NCI-H1092 (cell line): ENCODE measurements at regions not wholly inside any gene's neighbourhood (a gene's known extent, or its start where the extent isn't known, plus 50 kb on each side); places are given as distances from the start of the nearest gene placed in this dataset.

Experiments used
- DNase-seq: peaks from one replicate; lab custom pipeline; 2025; lab: John Stamatoyannopoulos, UW

GRCh38 chrX:6313356-6313755, 84.7 kb upstream of the NLGN4X start:
- DNase-seq, result no peak

- no peak for DNase-seq
Observed at GRCh38 chrX:6311540-6311939, 82.9 kb upstream of the NLGN4X start.

- DNase-seq, result no peak
Observed at GRCh38 chrX:6307156-6307555, 78.5 kb upstream of the NLGN4X start.

- no peak for DNase-seq
Observed at GRCh38 chrX:6299724-6300123, 71.1 kb upstream of the NLGN4X start.

- no peak for DNase-seq
Observed at GRCh38 chrX:6293716-6294115, 65.0 kb upstream of the NLGN4X start.

- no peak for DNase-seq
Observed at GRCh38 chrX:6292599-6292998, 63.9 kb upstream of the NLGN4X start.

- no peak for DNase-seq
Observed at GRCh38 chrX:6291444-6291843, 62.8 kb upstream of the NLGN4X start.

DNA sequence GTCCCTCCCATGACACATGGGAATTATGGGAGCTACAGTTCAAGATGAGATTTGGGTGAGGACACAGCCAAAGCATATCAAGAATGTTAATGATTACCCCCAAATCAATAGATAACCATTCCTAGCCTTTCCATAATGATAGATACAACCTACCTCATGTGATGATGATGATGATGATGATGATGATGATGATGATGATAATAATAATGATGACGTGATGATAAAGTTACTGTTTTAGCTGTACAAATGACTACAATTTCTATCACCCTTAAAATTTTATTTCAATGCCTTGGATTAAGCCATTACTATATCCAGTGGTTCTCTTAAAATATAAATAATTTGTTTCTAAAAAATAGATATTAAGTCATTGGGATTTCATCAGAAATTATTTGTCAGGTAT, 55.2 kb upstream of the NLGN4X start:
- no peak for DNase-seq

DNA sequence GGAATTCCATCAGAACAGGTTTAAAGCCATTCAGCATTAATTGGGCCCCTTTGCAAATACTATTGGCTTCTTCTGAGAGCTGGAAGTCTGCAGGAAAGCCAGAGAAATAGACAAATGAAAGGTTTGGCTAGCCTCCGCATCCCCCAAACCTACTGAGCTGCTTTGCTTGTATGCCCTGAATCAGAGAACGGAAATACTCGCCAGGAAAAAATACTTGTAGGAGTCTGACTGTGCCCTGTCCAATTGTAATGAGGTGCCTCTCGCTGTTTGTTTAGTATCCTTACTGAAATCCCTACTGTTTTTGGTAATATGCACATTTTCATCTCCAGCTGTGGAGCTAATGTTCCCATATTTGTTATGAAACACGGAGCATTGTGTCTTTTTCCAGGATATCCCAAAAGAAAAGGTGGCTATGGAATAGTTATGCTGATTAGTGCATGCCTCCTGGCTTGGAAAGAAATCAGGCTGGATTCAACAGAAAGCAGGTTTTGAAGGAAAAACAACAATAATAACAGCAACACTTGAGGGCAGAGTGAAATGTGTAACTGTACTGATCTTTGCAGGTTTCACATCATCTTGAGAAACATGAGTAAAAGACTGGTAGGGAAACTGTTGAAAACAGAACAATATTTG, 50.7 kb upstream of the NLGN4X start:
- DNase-seq, result no peak
